ENCODE measurements at regions not wholly inside any gene's neighbourhood (a gene's known extent, or its start where the extent isn't known, plus 50 kb on each side); places are given as distances from the start of the nearest gene placed in this dataset.

DNA sequence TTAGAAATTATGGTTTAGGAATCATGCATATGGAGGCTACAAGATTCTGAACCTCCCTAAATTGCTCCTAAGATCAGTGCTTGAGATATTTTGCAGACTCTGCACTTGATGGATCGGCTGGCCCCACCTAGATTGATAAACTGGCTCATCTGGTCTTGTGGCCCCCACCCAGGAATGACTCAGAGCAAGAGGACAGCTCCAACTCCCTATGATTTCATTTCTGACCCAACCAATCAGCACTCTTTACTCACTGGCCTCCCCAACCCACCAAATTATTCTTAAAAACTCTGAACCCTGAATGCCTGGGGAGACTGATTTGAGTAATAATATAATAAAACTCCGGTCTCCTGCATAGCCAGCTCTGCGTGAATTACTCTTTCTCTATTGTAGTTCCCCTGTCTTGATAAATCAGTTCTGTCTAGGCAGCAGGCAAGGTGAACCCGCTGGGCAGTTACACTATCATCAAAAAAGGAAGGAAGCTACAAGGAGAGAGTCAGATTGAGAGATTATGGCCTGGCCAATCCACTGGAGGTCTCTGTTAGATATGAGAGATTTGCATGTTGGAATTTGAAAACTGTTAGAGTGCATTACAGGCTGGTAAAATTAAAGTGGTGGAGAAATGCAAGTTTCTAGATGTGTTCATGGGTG lies 245.8 kb downstream of the CSNK2A3 start:
- H3K9me3 ChIP-seq, result peaks cover 0 to 6% (median 0%) of the 10 kb centered on the region in 4 donors
- intact Hi-C loops (cut with DNase I; ENCODE audit: low total_unique reads), result no loop called here
- no peak overlapping the region for H3K27ac ChIP-seq
- no peaks in the 10 kb centered on the region for H3K27me3 ChIP-seq
- no peaks in the 10 kb centered on the region for H3K4me1 ChIP-seq
- TF ChIP-seq POLR2AphosphoS5 (IDR thresholded peaks at IDR 0.05) (no peak), POLR2A (IDR thresholded peaks at IDR 0.05) (no peak)
- no peak overlapping the region for H3K4me3 ChIP-seq
- DNase-seq, result no peak
- no peaks in the 10 kb centered on the region for H3K36me3 ChIP-seq
- 71 to 75% (median 72%) methylated on average over 4 of the region's 4 CpGs for WGBS, 5 donors

- DNase-seq, result no peak
- WGBS, 5 donors, result 59 to 88% (median 73%) methylated on average over 1 of the region's 1 CpG
- Histone ChIP-seq H3K4me3 (no peak overlapping the region), H3K36me3 (no peaks in the 10 kb centered on the region), H3K9me3 (peaks cover 0 to 5% (median 0%) of the 10 kb centered on the region in 4 donors), H3K27ac (no peak overlapping the region), H3K4me1 (no peaks in the 10 kb centered on the region), H3K27me3 (no peaks in the 10 kb centered on the region)
- no peak for TF ChIP-seq EP300 (IDR thresholded peaks at IDR 0.05)
- no peak for TF ChIP-seq CTCF (IDR thresholded peaks at IDR 0.05)
- no peak for TF ChIP-seq POLR2AphosphoS5 (IDR thresholded peaks at IDR 0.05)
- TF ChIP-seq POLR2A (IDR thresholded peaks at IDR 0.05), result no peak
- intact Hi-C loops (cut with DNase I; ENCODE audit: low total_unique reads), result no loop called here
Observed at GRCh38 chr11:11105361-11105760, 247.5 kb upstream of the ZBED5 start.

GRCh38 chr11:11095831-11096723 lies 238.2 kb upstream of the ZBED5 start:
- WGBS, 5 donors, result 78 to 87% (median 84%) methylated on average over 3 of the region's 3 CpGs
- Histone ChIP-seq H3K4me3 (no peak overlapping the region), H3K9me3 (peaks cover 0 to 14% (median 12%) of the 10 kb centered on the region in 4 donors), H3K36me3 (no peaks in the 10 kb centered on the region), H3K27me3 (no peaks in the 10 kb centered on the region), H3K4me1 (no peaks in the 10 kb centered on the region), H3K27ac (no peak overlapping the region)
- no peak for TF ChIP-seq POLR2AphosphoS5 (IDR thresholded peaks at IDR 0.05)
- no peak for TF ChIP-seq CTCF (IDR thresholded peaks at IDR 0.05)
- no peak for TF ChIP-seq POLR2A (IDR thresholded peaks at IDR 0.05)
- no peak for TF ChIP-seq EP300 (IDR thresholded peaks at IDR 0.05)
- no peak for DNase-seq
- intact Hi-C loops (cut with DNase I; ENCODE audit: low total_unique reads), result no loop called here

GRCh38 chr11:11090495-11090894 lies 232.6 kb upstream of the ZBED5 start:
- Histone ChIP-seq H3K27ac (no peak overlapping the region), H3K27me3 (no peaks in the 10 kb centered on the region), H3K4me1 (no peaks in the 10 kb centered on the region), H3K9me3 (peaks cover 0 to 22% (median 16%) of the 10 kb centered on the region in 4 donors), H3K36me3 (no peaks in the 10 kb centered on the region), H3K4me3 (no peak overlapping the region)
- intact Hi-C loops (cut with DNase I; ENCODE audit: low total_unique reads), result no loop called here
- WGBS, 5 donors, result 85 to 94% (median 90%) methylated on average over 1 of the region's 1 CpG
- TF ChIP-seq POLR2A (IDR thresholded peaks at IDR 0.05) (no peak), CTCF (IDR thresholded peaks at IDR 0.05) (no peak), POLR2AphosphoS5 (IDR thresholded peaks at IDR 0.05) (no peak), EP300 (IDR thresholded peaks at IDR 0.05) (no peak)
- DNase-seq, result no peak

Data from stomach (tissue), 8 donors.